Bronchial epithelial cell (primary cell): ENCODE measurements at regions not wholly inside any gene's neighbourhood (a gene's known extent, or its start where the extent isn't known, plus 50 kb on each side); places are given as distances from the start of the nearest gene placed in this dataset.
A peak's percentile ranks its signal among the peaks of the same experiment; 100 is the strongest.
"Not testable (repeated sequence)": the region's sequence is repeated elsewhere in the genome, so short reads cannot be mapped to it uniquely, and the experiment has no call there.

Source experiments
- DNase-seq: peaks from one replicate; pipeline ENCODE4 v3.0.0-alpha.2; 2010; ENCODE audit warnings: low read depth
- FAIRE-seq: peaks from 2 replicates; lab custom pipeline; 2011; peaks lifted over from hg19 to GRCh38; lab: Jason Lieb, UNC
- H3K27me3 ChIP-seq: 2 replicates; pipeline ENCODE4 v1.5.1; 2011; ENCODE audit warnings: low read length; ENCODE audit not compliant: control insufficient read depth, insufficient read depth
- H3K36me3 ChIP-seq: 2 replicates; pipeline ENCODE4 v1.5.1; 2011; ENCODE audit warnings: low read length; ENCODE audit not compliant: control insufficient read depth, insufficient read depth
- H3K4me3 ChIP-seq: 2 replicates; pipeline ENCODE4 v1.5.1; 2011; ENCODE audit warnings: mild to moderate bottlenecking, low read depth, low read length, control low read depth
- CTCF ChIP-seq: IDR thresholded peaks from 2 replicates; pipeline ENCODE4 v1.5.1; 2011; ENCODE audit warnings: mild to moderate bottlenecking, moderate library complexity, low read length, control low read depth, inconsistent platforms; ENCODE audit not compliant: insufficient read depth, severe bottlenecking

- no peak for TF ChIP-seq CTCF
- Histone ChIP-seq H3K27me3 (no peaks in the 10 kb centered on the region), H3K36me3 (no peaks in the 10 kb centered on the region), H3K4me3 (peak overlapping the region; percentile 17)
- peak; percentile 58 for FAIRE-seq
- DNase-seq = no peak
These were observed 120.4 kb upstream of the ZNF184 start for GRCh38 chr6:27593200-27593818.

GRCh38 chr6:27592481-27593199, 119.7 kb upstream of the ZNF184 start:
- peak overlapping the region; percentile 31 for H3K4me3 ChIP-seq
- DNase-seq (peak; percentile 87), FAIRE-seq (no peak)
- H3K36me3 ChIP-seq = no peaks in the 10 kb centered on the region
- no peak for TF ChIP-seq CTCF
- H3K27me3 ChIP-seq = no peaks in the 10 kb centered on the region

- FAIRE-seq = no peak
- no peak for TF ChIP-seq CTCF
- DNase-seq = peak; percentile 67
- Histone ChIP-seq H3K27me3 (no peaks in the 10 kb centered on the region), H3K36me3 (no peaks in the 10 kb centered on the region), H3K4me3 (peak overlapping the region; percentile 31)
These were observed 119.0 kb upstream of the ZNF184 start for GRCh38 chr6:27591699-27592480.

- H3K4me3 ChIP-seq, H3K36me3 ChIP-seq, DNase-seq, H3K27me3 ChIP-seq, FAIRE-seq: not testable (repeated sequence)
These were observed 112.4 kb upstream of the ZNF184 start for GRCh38 chr6:27585316-27585715.

GRCh38 chr6:27584326-27584725, 111.4 kb upstream of the ZNF184 start:
- no peak overlapping the region for H3K4me3 ChIP-seq
- no peak for FAIRE-seq
- no peaks in the 10 kb centered on the region for H3K27me3 ChIP-seq

More at GRCh38 chr6:27584326-27584725, 111.4 kb upstream of the ZNF184 start:
- no peaks in the 10 kb centered on the region for H3K36me3 ChIP-seq
- no peak for DNase-seq
- TF ChIP-seq CTCF = no peak
